Umbilical cord (tissue), 1 donor: ENCODE measurements at regions not wholly inside any gene's neighbourhood (a gene's known extent, or its start where the extent isn't known, plus 50 kb on each side); places are given as distances from the start of the nearest gene placed in this dataset.
A peak's percentile ranks its signal among the peaks of the same experiment; 100 is the strongest.

Experiments used
- DNase-seq: peaks from one replicate; pipeline ENCODE4 v3.0.0-alpha.2; 2015; ENCODE audit warnings: low spot score

GRCh38 chr6:156061465-156061864 lies 605.8 kb upstream of the NOX3 start:
- no peak for DNase-seq

DNA sequence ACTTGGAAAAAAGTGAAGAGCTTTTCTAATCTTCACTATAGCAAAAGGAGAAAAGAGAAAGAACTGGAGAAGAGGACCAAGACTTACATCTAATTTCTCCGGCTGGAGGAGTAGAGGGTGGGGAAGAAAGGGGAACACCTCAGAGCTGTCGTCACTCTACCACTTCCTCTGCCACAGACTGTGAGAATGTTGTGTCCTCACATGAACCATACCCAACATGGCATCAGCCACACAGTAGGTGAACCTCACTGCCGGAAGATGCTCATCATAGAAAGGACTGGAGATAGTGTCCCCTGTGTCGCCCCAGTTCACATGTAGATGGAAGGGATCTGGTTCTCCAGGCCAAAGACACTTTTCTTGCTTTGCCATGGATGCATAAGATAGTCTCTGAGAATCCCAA lies 604.4 kb upstream of the NOX3 start:
- no peak for DNase-seq

GRCh38 chr6:156058356-156058755 lies 602.7 kb upstream of the NOX3 start:
- no peak for DNase-seq

- DNase-seq: no peak
These were observed 602.2 kb upstream of the NOX3 start for GRCh38 chr6:156057869-156058268.

DNA sequence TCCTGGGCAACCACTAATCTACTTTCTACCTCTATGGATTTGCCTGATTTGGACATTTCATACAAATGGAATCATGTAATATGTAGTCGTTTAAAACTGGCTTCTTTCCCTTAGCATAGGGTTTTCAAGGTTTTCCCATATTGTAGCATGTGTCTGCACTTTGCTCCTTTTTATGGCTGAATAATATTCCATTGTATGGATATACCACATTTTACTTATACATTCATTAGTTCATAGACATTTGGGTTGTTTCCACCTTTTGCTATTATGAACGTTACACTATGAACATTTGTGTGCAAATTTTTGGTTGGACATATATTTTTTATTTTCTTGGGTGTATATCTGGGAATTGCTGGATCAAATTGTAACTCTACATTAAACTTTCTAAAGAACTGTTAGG lies 600.4 kb upstream of the NOX3 start:
- no peak for DNase-seq

GRCh38 chr6:156053626-156054025 lies 598.0 kb upstream of the NOX3 start:
- no peak for DNase-seq

GRCh38 chr6:156046841-156047449 lies 591.3 kb upstream of the NOX3 start:
- no peak for DNase-seq

GRCh38 chr6:156046268-156046665 lies 590.6 kb upstream of the NOX3 start:
- DNase-seq: no peak

DNA sequence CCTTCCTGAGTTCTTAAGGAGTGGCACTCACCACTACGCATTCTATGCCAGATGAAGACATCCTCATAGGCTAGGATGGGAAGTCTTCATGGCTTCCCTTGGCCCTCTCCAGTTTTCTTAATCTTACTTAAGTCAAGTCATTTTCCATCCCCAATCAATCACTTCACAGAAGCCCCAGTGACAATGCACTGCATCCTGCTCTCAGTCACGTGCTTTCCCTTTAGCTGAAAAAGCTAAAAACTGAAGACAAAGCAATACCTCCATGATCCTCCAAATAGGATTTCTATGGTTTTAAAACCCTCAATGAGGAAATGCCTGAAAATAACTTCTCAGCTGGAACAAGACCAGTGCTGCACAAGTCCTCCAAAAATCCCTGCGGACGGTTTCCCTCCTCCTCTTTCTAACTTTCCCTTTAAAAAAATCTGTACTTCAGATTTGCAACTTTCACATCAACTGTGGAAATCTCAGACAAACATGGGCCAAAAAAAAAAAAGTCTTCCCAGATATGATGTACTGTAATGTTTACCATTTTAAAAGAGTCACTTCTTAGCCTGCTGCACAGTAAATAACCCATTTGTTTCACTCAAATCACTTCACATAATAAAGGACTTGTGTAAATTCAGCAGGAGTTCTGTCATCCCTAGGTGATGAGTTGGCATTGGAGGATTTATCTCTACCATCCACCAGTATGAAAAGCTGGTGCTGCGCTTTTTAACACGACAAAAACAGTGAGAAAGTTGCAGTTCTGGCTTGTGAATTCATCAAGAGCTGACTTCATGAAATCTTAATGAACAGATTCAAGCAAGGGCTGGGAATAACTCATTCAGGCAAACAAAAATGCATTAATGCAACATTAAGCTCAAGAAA lies 590.0 kb upstream of the NOX3 start:
- peak; percentile 41 for DNase-seq

- no peak for DNase-seq
These were observed 578.0 kb upstream of the NOX3 start for GRCh38 chr6:156033598-156033997.

- no peak for DNase-seq
These were observed 575.9 kb upstream of the NOX3 start for GRCh38 chr6:156031516-156031915.

DNA sequence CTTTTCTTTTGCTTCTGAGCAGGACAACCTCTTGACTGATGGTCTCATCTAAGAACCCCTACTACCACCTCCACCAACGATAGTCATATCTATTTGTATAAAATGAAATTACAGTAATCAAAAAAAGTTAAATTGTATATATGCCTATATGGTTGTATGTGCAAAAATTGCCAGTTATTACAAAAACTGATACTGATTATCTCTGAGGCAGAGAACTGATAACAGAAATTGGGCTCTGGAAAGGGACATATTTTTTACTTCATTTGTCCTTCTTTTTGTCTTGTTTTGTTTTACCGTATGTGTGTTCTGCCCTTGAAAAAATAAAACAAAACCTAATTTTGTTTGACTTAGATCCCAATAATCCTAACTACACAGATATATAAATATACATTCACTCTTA lies 574.4 kb upstream of the NOX3 start:
- DNase-seq: no peak

DNA sequence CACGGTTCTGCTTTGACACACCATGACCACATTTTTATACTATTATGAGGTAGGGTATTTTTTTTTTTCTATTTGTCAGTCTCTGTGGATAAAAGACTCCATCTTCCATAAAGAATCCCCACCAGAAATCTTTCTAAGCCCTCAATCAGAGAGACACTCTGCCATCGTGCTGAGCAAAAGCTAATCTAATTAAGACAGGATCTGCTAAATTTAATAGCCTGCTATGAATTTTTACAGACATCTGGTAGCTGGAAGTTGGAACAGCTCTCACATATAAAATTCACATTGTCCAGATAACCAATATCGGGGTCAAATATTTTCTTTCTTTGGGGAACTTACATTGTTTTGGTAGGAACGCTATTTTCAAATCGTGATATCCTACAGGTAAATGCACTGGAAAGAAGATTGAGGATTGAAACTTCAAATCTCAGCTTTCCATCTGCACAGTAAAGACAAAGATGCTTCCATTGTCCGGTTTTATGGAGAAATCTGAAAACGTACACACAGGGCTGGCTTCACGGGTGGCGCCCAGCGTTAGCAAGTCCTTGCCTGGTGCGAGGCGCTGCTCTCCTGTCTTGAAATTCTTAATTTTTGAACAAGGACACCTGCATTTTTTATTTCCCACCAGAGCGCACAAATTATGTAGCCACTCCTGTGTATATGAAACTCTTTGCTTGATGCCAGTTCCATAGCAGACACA lies 573.8 kb upstream of the NOX3 start:
- DNase-seq: no peak

DNA sequence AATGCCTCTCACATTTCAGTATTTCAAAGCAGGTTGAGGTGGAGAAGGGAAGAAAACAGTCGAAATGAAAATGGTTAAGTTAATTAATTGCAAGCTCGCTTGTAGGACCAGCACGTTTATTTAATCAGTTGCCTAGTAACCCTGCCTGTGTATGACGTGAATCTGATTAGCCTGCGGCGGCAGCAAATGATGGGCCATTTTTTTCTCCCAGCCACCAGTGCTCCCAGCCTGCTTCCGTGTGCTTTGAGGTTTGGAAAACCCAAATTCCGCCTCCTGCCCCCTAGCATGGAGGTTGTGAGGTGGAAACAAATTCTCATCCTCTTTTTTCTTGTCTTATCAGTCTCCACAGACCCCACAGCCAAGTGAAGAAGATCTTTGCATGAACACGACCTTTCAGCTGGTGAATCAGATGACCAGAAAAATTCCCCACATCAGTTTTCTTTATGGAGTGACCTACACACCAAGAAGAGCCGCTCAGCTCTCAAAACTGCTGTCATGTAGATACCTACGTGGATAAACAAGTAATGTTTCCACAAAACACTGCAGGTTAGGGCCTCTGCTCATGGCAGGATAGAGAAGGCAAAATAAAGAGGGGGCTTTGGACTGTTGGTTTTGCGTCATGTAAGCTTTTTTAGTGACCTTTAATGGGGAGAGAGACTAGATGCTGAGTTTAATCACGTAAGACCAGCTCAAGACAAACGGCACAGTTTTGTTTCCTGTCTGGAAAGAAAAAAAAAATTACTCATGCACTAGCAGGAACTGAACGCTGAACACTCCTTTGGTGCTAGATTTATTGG lies 572.9 kb upstream of the NOX3 start:
- peak; percentile 24 for DNase-seq

GRCh38 chr6:156027248-156027626 lies 571.6 kb upstream of the NOX3 start:
- no peak for DNase-seq

- no peak for DNase-seq
These were observed 571.0 kb upstream of the NOX3 start for GRCh38 chr6:156026486-156027247.

- no peak for DNase-seq
These were observed 568.7 kb upstream of the NOX3 start for GRCh38 chr6:156024339-156024738.

- DNase-seq: peak; percentile 84
These were observed 566.2 kb upstream of the NOX3 start for GRCh38 chr6:156021746-156022396.

- no peak for DNase-seq
These were observed 562.2 kb upstream of the NOX3 start for GRCh38 chr6:156017838-156018237.

DNA sequence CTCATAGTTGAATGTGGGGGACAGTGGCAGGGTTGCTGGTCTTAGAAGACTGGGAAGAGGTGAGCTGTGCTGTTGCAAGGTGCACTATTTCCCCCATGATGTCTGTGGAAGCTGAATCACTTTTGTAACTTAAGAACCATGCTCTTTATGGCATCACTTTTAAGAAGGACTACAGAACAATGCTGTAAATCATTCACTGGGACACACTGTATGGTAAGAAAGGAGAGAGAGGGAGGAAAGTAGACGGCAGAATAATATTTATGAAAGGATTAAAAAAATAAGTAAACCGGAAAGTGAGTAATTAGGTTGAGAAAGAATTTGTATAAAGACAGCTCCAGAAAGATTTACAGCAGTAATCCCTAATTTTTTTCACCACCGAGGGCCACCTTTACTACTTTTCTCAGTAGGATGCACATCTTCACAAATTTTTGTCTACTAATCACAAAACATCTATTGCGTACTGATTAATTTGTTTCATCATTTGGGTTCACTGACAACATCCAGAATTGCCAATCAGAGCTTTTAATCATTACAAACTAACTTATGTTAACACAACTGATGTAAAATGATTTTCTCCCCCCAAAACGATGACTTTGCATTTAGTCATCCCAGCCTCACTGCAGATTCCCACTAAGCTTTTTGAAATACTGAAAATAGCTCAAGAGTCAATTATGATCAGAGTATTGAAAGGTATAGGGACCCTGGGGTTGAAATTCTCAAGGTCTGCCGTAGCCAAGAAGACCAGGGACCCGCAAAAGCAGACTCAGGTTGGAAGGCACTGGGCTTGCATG lies 560.7 kb upstream of the NOX3 start:
- DNase-seq: no peak
